GM23248 (cell line): ENCODE measurements at regions not wholly inside any gene's neighbourhood (a gene's known extent, or its start where the extent isn't known, plus 50 kb on each side); places are given as distances from the start of the nearest gene placed in this dataset.

ENCODE experiments used
- DNase-seq: peaks from one replicate; pipeline ENCODE4 v3.0.0-alpha.2; 2015
- H2AFZ ChIP-seq: fragments of 200-600 bp; sonication (generic); 2 replicates; pipeline ENCODE4 v1.6.1; 2016; ENCODE audit warnings: antibody characterized with exemption
- H3F3A ChIP-seq: fragments of 200-600 bp; sonication (generic); 2 replicates; pipeline ENCODE4 v1.6.1; 2016; ENCODE audit warnings: mild to moderate bottlenecking, antibody characterized with exemption, mixed run types; ENCODE audit not compliant: insufficient read depth
- H3K27ac ChIP-seq: fragments of 200-600 bp; sonication (generic); 2 replicates; pipeline ENCODE4 v1.5.1; 2016; ENCODE audit warnings: mild to moderate bottlenecking
- H3K27me3 ChIP-seq: fragments of 200-600 bp; sonication (generic); replicated peaks from 2 replicates; pipeline ENCODE4 v1.6.1; 2016; ENCODE audit warnings: mild to moderate bottlenecking; ENCODE audit not compliant: insufficient read depth
- H3K36me3 ChIP-seq: fragments of 200-600 bp; sonication (generic); 2 replicates; pipeline ENCODE4 v1.6.1; 2016; ENCODE audit warnings: low read depth, mild to moderate bottlenecking
- H3K4me1 ChIP-seq: fragments of 200-600 bp; sonication (generic); 2 replicates; pipeline ENCODE4 v1.6.1; 2016; ENCODE audit warnings: mild to moderate bottlenecking; ENCODE audit not compliant: insufficient read depth
- H3K4me2 ChIP-seq: fragments of 200-600 bp; sonication (generic); one replicate; pipeline ENCODE4 v1.6.1; 2016; ENCODE audit warnings: mild to moderate bottlenecking; ENCODE audit not compliant: unreplicated experiment
- H3K4me3 ChIP-seq: fragments of 200-600 bp; sonication (generic); 2 replicates; pipeline ENCODE4 v1.5.1; 2016; ENCODE audit warnings: mild to moderate bottlenecking
- H3K79me2 ChIP-seq: fragments of 200-600 bp; sonication (generic); 2 replicates; pipeline ENCODE4 v1.6.1; 2016; ENCODE audit warnings: mild to moderate bottlenecking; ENCODE audit not compliant: insufficient read depth
- H3K9ac ChIP-seq: fragments of 200-600 bp; sonication (generic); 2 replicates; pipeline ENCODE4 v1.6.1; 2016; ENCODE audit warnings: mild to moderate bottlenecking
- H3K9me2 ChIP-seq: fragments of 200-600 bp; sonication (generic); 2 replicates; pipeline ENCODE4 v1.6.1; 2016; ENCODE audit warnings: mixed run types, mild to moderate bottlenecking, moderate library complexity; ENCODE audit not compliant: insufficient read depth
- H3K9me3 ChIP-seq: fragments of 200-600 bp; sonication (generic); one replicate; pipeline ENCODE4 v1.6.1; 2017; ENCODE audit warnings: low read depth
- H4K20me1 ChIP-seq: fragments of 200-600 bp; sonication (generic); 2 replicates; pipeline ENCODE4 v1.6.0; 2016; ENCODE audit not compliant: insufficient read depth
- EZH2 ChIP-seq: fragments of 200-600 bp; sonication (generic); IDR thresholded peaks from 2 replicates; pipeline ENCODE4 v1.6.1; 2018; ENCODE audit warnings: antibody characterized with exemption, mild to moderate bottlenecking; ENCODE audit not compliant: insufficient read depth, poor library complexity, severe bottlenecking
- EZH2phosphoT487 ChIP-seq: fragments of 200-600 bp; sonication (generic); IDR thresholded peaks from 2 replicates; pipeline ENCODE4 v1.6.1; 2018; ENCODE audit warnings: antibody characterized with exemption, moderate library complexity, mild to moderate bottlenecking, low read depth; ENCODE audit not compliant: insufficient read depth
- WGBS, 2 experiments: methylation state at CpG; one replicate each; pipeline ENCODE4 v1.1.6; 2015 to 2017; ENCODE audit warnings: low lambda C conversion rate in 2 of 2, low coverage in 1 of 2; ENCODE audit errors: missing lambda C conversion rate in 2 of 2; 5-methylcytosine and 5-hydroxymethylcytosine counted together
- in situ Hi-C: fragments of 300-500 bp; cut with MboI; formaldehyde crosslinking; loops from 2 replicates; pipeline ENCODE4 v1.15.0; 2020

DNA sequence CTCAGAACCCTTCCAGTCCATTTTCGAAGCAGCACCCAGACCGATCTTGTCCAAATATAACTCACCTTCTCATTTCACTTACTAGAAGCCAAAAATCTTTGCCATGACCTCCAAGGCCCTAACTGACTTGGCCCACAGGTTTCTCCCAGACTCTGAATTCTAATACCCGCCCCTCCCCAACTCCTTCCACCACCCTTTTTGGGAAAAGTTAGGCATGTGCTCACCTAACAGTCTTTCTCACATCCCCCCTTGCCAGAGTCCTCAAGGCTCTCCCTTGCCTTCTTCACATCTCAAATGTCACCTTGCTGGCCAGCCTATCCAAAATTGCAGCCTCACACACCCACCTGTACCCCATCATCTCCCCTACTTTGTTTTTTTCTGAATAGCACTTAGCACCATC lies 369.3 kb downstream of the NXPE2 start:
- TF ChIP-seq EZH2, result no peak
- TF ChIP-seq EZH2phosphoT487, result no peak
- no peaks in the 10 kb centered on the region for H4K20me1 ChIP-seq
- H3K36me3 ChIP-seq, result no peaks in the 10 kb centered on the region
- H3K79me2 ChIP-seq, result no peaks in the 10 kb centered on the region
- in situ Hi-C loops, result no loop called here
- H3K27me3 ChIP-seq, result no peaks in the 10 kb centered on the region
- no peak overlapping the region for H2AFZ ChIP-seq
- H3K9me2 ChIP-seq, result no peaks in the 10 kb centered on the region
- no peaks in the 10 kb centered on the region for H3K9me3 ChIP-seq
- no peak overlapping the region for H3K4me3 ChIP-seq
- 36 to 40% methylated on average over 3 of the region's 3 CpGs for WGBS, 2 experiments
- no peak overlapping the region for H3K9ac ChIP-seq
- no peak for DNase-seq
- no peak overlapping the region for H3K27ac ChIP-seq
- no peaks in the 10 kb centered on the region for H3K4me1 ChIP-seq
- no peaks in the 10 kb centered on the region for H3F3A ChIP-seq
- H3K4me2 ChIP-seq, result no peak overlapping the region

DNA sequence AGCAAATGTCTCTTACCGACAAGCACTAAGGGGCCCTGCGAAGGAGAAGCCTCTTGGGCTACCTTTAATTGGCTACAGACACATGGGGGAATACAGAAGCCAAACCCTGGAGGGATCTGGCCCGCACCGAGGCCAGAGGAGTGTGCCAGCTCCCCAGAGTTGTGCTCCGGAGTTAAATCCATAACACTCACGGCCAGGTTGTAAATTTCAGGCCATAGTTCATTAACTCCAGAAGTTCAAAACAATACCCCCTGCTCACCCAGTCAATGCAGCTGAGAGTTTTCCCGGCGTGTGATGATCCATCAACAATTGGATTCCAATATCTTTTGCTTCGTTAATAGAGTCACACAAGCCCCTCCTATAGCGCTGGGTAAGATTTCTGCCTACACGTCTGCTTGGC lies 371.5 kb downstream of the NXPE2 start:
- Histone ChIP-seq H3K9me2 (no peaks in the 10 kb centered on the region), H3K4me1 (no peaks in the 10 kb centered on the region), H3K9ac (no peak overlapping the region), H3K27ac (no peak overlapping the region), H3K36me3 (no peaks in the 10 kb centered on the region), H2AFZ (no peak overlapping the region), H3K4me3 (no peak overlapping the region), H4K20me1 (no peaks in the 10 kb centered on the region), H3K9me3 (no peaks in the 10 kb centered on the region), H3K27me3 (no peaks in the 10 kb centered on the region), H3K79me2 (no peaks in the 10 kb centered on the region), H3K4me2 (no peak overlapping the region), H3F3A (no peaks in the 10 kb centered on the region)
- WGBS, 2 experiments, result 23 to 24% methylated on average over 11 of the region's 11 CpGs
- TF ChIP-seq EZH2phosphoT487 (no peak), EZH2 (no peak)
- no peak for DNase-seq
- in situ Hi-C loops, result no loop called here

DNA sequence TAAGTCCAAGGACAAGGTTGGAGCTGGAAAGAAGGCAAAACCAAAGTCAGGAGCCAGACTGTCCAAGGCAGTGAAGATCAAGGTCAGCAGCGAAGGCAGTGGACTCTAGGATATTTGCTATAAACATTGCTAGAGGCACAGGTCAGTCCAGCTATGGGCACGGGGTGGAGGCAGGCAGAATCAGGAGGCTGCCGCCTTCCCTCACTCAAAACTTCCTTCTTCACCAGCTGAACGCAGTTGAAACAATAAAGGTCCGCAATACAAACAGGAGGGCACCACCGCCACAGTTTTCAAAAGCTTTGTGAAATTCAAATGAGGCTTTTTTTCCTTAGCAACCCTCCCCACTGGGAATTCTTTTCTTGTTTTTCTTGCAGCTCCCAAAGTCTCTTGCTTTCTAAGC lies 372.4 kb downstream of the NXPE2 start:
- Histone ChIP-seq H3K4me1 (no peaks in the 10 kb centered on the region), H3F3A (no peaks in the 10 kb centered on the region), H3K36me3 (no peaks in the 10 kb centered on the region), H3K4me2 (no peak overlapping the region), H3K9ac (no peak overlapping the region), H4K20me1 (no peaks in the 10 kb centered on the region), H3K27ac (no peak overlapping the region), H3K4me3 (no peak overlapping the region), H3K9me2 (no peaks in the 10 kb centered on the region), H3K9me3 (no peaks in the 10 kb centered on the region), H3K79me2 (no peaks in the 10 kb centered on the region), H2AFZ (no peak overlapping the region), H3K27me3 (no peaks in the 10 kb centered on the region)
- DNase-seq, result no peak
- 37 to 39% methylated on average over 6 of the region's 6 CpGs for WGBS, 2 experiments
- in situ Hi-C loops, result no loop called here
- TF ChIP-seq EZH2phosphoT487 (no peak), EZH2 (no peak)

DNA sequence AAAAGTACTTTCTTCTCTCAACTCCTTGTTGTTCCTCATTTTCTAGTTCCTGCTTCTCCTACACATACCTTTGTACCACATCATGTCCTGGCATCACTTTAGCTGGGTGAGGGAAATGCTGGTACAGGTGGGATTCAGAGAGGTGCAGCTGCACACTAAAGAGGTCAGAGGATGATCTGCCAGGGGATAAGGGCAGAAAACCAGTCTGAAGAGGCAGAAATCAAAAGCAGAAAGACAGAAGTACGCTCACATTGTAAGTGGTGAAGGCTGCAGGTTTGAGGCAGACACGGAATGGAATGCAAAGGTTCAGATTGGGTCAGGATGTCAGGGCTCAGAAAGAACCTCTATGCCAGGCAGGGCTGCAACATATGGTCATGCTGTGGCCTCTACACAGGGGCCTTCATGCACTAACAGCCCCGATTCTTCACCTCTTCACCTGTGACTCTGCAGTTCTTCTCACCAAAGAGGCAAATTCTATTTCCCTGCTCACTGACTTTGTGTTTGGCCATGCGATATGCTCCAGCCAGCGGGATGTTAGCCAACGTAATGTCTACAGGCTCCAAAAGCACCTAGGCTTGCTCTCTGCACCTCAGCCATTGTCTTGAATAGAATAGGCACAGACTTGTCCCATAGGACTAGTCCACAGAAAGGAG lies 373.7 kb downstream of the NXPE2 start:
- Histone ChIP-seq H3K4me3 (no peak overlapping the region), H3K27ac (no peak overlapping the region), H3K4me2 (no peak overlapping the region), H3K9ac (no peak overlapping the region), H3K79me2 (no peaks in the 10 kb centered on the region), H3K27me3 (no peaks in the 10 kb centered on the region), H3F3A (no peaks in the 10 kb centered on the region), H3K9me2 (no peaks in the 10 kb centered on the region), H3K9me3 (no peaks in the 10 kb centered on the region), H4K20me1 (no peaks in the 10 kb centered on the region), H2AFZ (no peak overlapping the region), H3K4me1 (no peaks in the 10 kb centered on the region), H3K36me3 (no peaks in the 10 kb centered on the region)
- WGBS, 2 experiments, result 22 to 24% methylated on average over 6 of the region's 6 CpGs
- TF ChIP-seq EZH2, result no peak
- TF ChIP-seq EZH2phosphoT487, result no peak
- no peak for DNase-seq
- in situ Hi-C loops, result no loop called here

DNA sequence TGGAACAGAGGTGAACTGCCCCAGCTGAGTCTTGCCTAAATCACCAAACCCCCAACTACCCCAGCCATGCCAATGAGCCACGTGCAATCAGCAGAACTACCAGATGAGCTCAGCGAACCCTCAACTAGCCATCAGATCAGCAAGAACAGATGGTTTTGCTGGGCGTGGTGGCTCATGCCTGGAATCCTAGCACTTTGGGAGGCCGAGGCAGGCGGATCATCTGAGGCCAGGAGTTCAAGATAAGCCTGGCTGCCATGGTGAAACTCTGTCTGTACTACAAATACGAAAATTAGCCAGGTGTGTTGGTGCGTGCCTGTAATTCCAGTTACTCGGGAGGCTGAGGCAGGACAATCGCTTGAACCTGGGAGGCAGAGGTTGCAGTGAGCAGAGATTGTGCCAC lies 374.3 kb downstream of the NXPE2 start:
- WGBS, 2 experiments, result 16 to 22% methylated on average over 9 of the region's 9 CpGs
- Histone ChIP-seq H3K9ac (no peak overlapping the region), H3K4me3 (no peak overlapping the region), H4K20me1 (no peaks in the 10 kb centered on the region), H3K27ac (no peak overlapping the region), H3K9me3 (no peaks in the 10 kb centered on the region), H3F3A (no peaks in the 10 kb centered on the region), H3K79me2 (no peaks in the 10 kb centered on the region), H2AFZ (no peak overlapping the region), H3K4me1 (no peaks in the 10 kb centered on the region), H3K36me3 (no peaks in the 10 kb centered on the region), H3K4me2 (no peak overlapping the region), H3K27me3 (no peaks in the 10 kb centered on the region), H3K9me2 (no peaks in the 10 kb centered on the region)
- TF ChIP-seq EZH2phosphoT487 (no peak), EZH2 (no peak)
- in situ Hi-C loops, result no loop called here
- no peak for DNase-seq
